OCI-LY7 (cell line): ENCODE measurements at regions not wholly inside any gene's neighbourhood (a gene's known extent, or its start where the extent isn't known, plus 50 kb on each side); places are given as distances from the start of the nearest gene placed in this dataset.

Source experiments
- BruUV-seq: library from RNA; stranded (reverse); fragments of 400-500 nt; replicated peaks from 2 replicates; lab custom pipeline; 2021; lab: Mats Ljungman, UMichigan
- CTCF ChIA-PET: fragments of 300-600 bp; sonication (Branson Sonifier 250); formaldehyde crosslinking; loops from one replicate; lab custom pipeline; 2022; ENCODE audit warnings: antibody characterized with exemption; ENCODE audit not compliant: unreplicated experiment; lab: Charles Lee
- POLR2A ChIA-PET: fragments of 300-600 bp; sonication (Branson Sonifier 250); formaldehyde crosslinking; loops from one replicate; lab custom pipeline; 2022; ENCODE audit warnings: antibody characterized with exemption; lab: Charles Lee
- DNase-seq: peaks from one replicate; pipeline ENCODE4 v3.0.0-alpha.2; 2015; ENCODE audit warnings: low spot score
- H2AFZ ChIP-seq: fragments of 200-600 bp; sonication (generic), shearing (Covaris generic); 2 replicates; pipeline ENCODE4 v1.6.1; 2014; ENCODE audit warnings: mild to moderate bottlenecking, antibody characterized with exemption, low read length, moderate library complexity
- H3K27ac ChIP-seq: fragments of 200-600 bp; sonication (generic); 2 replicates; pipeline ENCODE4 v1.5.1; 2014; ENCODE audit warnings: mixed run types, low read depth, mild to moderate bottlenecking, moderate library complexity, low read length, inconsistent platforms; ENCODE audit not compliant: poor library complexity, severe bottlenecking
- H3K36me3 ChIP-seq: fragments of 200-600 bp; sonication (generic); 2 replicates; pipeline ENCODE4 v1.6.1; 2014; ENCODE audit warnings: mild to moderate bottlenecking, antibody characterized with exemption, low read length, moderate library complexity, mixed read lengths; ENCODE audit not compliant: insufficient read depth
- H3K4me1 ChIP-seq: fragments of 200-600 bp; sonication (generic); 2 replicates; pipeline ENCODE4 v1.5.1; 2014; ENCODE audit warnings: mild to moderate bottlenecking, low read length; ENCODE audit not compliant: insufficient read depth, poor library complexity, severe bottlenecking
- H3K4me2 ChIP-seq: fragments of 200-600 bp; sonication (generic); 2 replicates; pipeline ENCODE4 v1.6.1; 2014; ENCODE audit warnings: mild to moderate bottlenecking, low read length
- H3K4me3 ChIP-seq: fragments of 200-600 bp; sonication (generic); 2 replicates; pipeline ENCODE4 v1.5.1; 2014; ENCODE audit warnings: mild to moderate bottlenecking, low read depth, low read length; ENCODE audit not compliant: poor library complexity, severe bottlenecking
- H3K79me2 ChIP-seq: fragments of 200-600 bp; sonication (generic); 2 replicates; pipeline ENCODE4 v1.6.1; 2016; ENCODE audit warnings: low read depth, mild to moderate bottlenecking, low read length, moderate library complexity, mixed read lengths; ENCODE audit not compliant: insufficient read depth
- H3K9me2 ChIP-seq: fragments of 200-600 bp; sonication (generic); 2 replicates; pipeline ENCODE4 v1.6.1; 2016; ENCODE audit warnings: mild to moderate bottlenecking, low read length, mixed read lengths; ENCODE audit not compliant: insufficient read depth
- H3K9me3 ChIP-seq: fragments of 200-600 bp; sonication (generic); 2 replicates; pipeline ENCODE4 v1.6.1; 2014; ENCODE audit warnings: mild to moderate bottlenecking, mixed run types, low read length, mixed read lengths
- H4K20me1 ChIP-seq: fragments of 200-600 bp; sonication (generic); 2 replicates; pipeline ENCODE4 v1.6.1; 2014; ENCODE audit warnings: mild to moderate bottlenecking, antibody characterized with exemption, low read length, moderate library complexity, mixed read lengths; ENCODE audit not compliant: insufficient read depth
- EZH2phosphoT487 ChIP-seq: fragments of 200-600 bp; sonication (generic); IDR thresholded peaks from 2 replicates; pipeline ENCODE4 v1.6.1; 2018; ENCODE audit warnings: low read depth, borderline replicate concordance, mild to moderate bottlenecking, mixed run types, antibody characterized with exemption, low read length, moderate library complexity, mixed read lengths
- intact Hi-C: fragments of 100-400 bp; cut with micrococcal nuclease; formaldehyde crosslinking; loops from one replicate; pipeline ENCODE4 v1.10.0; 2022; ENCODE audit not compliant: unreplicated experiment
- TF ChIP-seq, protein P1 (sequence below): fragments of 200-600 bp; sonication (generic); conservative IDR thresholded peaks from 2 replicates; pipeline ENCODE4 v1.5.1; 2014; ENCODE audit warnings: mild to moderate bottlenecking, antibody characterized with exemption, low read length, moderate library complexity, mixed read lengths

DNA sequence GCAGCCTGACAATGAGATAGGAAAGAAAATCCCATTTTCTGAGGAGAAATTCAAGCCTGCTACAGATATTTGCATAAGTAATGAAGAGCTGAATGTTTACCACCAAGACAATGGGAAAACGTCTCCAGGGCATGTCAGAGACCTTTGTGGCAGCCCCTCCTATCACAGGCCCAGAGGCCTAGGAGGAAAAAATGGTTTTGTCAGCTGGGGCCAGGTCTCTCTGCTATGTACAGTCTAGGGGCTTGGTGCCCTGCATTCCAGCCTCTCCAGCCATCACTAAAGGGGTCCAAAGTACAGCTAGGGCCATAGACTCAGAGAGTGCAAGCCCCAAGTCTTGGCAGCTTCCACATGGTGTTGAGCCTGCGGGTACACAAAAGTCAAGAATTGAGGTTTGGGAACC is 361.6 kb upstream of the ANXA10 start:
- ChIA-PET POLR2A (no interaction called here), CTCF (no interaction called here)
- H3K9me3 ChIP-seq = no peaks in the 10 kb centered on the region
- no peaks in the 10 kb centered on the region for H4K20me1 ChIP-seq
- H3K79me2 ChIP-seq = no peaks in the 10 kb centered on the region
- H3K27ac ChIP-seq = no peak overlapping the region
- BruUV-seq = no TSS peak
- H3K4me1 ChIP-seq = no peaks in the 10 kb centered on the region
- no peak for DNase-seq
- H3K9me2 ChIP-seq = no peaks in the 10 kb centered on the region
- H3K4me2 ChIP-seq = no peak overlapping the region
- H3K4me3 ChIP-seq = no peak overlapping the region
- TF ChIP-seq, protein P1, sequence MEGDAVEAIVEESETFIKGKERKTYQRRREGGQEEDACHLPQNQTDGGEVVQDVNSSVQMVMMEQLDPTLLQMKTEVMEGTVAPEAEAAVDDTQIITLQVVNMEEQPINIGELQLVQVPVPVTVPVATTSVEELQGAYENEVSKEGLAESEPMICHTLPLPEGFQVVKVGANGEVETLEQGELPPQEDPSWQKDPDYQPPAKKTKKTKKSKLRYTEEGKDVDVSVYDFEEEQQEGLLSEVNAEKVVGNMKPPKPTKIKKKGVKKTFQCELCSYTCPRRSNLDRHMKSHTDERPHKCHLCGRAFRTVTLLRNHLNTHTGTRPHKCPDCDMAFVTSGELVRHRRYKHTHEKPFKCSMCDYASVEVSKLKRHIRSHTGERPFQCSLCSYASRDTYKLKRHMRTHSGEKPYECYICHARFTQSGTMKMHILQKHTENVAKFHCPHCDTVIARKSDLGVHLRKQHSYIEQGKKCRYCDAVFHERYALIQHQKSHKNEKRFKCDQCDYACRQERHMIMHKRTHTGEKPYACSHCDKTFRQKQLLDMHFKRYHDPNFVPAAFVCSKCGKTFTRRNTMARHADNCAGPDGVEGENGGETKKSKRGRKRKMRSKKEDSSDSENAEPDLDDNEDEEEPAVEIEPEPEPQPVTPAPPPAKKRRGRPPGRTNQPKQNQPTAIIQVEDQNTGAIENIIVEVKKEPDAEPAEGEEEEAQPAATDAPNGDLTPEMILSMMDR = no peak
- H3K36me3 ChIP-seq = no peaks in the 10 kb centered on the region
- no peak overlapping the region for H2AFZ ChIP-seq
- intact Hi-C loops = no loop called here

DNA sequence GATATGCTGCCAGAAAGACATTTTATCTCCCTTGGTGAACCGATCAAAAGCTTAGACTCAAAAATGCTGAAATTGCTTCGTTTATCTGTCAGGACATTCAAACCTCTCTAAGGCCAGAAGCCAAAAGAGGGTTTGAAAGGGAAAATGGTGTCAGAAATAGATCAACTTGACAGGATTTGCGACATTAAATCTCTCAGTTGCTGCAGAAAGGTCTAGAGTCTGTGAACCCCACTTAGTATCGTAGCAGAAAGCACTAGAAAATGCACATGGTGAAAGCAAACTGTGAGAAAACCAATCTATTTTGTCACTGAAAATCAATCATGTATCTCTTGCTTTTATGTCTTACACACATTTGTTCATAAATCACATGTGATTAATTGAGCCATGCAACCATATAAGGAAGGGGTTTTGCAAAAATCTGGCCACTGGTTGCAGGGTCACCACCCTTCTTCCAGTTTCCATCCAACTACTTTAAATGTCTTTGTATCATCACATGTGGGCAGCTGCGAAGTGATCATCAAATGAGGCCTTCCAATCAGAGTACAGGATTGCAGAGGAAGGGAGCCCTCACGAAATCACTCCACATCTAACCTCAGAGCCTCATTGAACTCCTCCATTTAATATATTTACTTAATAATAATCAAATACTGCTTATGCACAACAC is 347.2 kb upstream of the ANXA10 start:
- Histone ChIP-seq H4K20me1 (no peaks in the 10 kb centered on the region), H3K36me3 (no peaks in the 10 kb centered on the region), H3K79me2 (no peaks in the 10 kb centered on the region), H3K9me3 (no peaks in the 10 kb centered on the region), H3K4me1 (no peaks in the 10 kb centered on the region), H3K27ac (no peak overlapping the region), H3K4me2 (no peak overlapping the region), H3K4me3 (no peak overlapping the region), H3K9me2 (no peaks in the 10 kb centered on the region), H2AFZ (no peak overlapping the region)
- POLR2A ChIA-PET = interaction anchor here (1.0 kb wide), 1 partner anchor 12 kb away, joined by 3 read pairs; no protein-coding TSS in a partner anchor
- intact Hi-C loops = no loop called here
- CTCF ChIA-PET = no interaction called here
- DNase-seq = no peak
- TF ChIP-seq, protein P1 = no peak
- no peak for TF ChIP-seq EZH2phosphoT487
- BruUV-seq = no TSS peak

DNA sequence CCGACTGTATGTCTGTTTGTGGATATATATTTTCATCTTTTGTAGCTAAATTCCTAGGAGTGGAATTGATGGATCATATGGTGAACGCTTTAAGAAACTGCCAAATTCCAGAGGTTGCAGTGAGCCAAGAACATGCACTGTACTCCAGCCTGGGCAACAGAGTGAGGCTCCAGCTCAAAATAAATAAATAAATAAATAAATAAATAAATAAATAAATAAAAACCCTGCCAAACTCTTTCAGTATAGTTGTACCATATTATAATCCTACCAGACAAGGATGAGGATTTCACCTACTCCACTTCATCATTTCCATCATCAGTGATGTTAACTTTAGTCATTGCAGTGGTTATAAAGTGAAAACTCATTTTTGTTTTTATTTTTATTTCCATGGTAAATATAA is 325.1 kb upstream of the ANXA10 start:
- Histone ChIP-seq H3K79me2 (no peaks in the 10 kb centered on the region), H3K9me3 (no peaks in the 10 kb centered on the region), H3K27ac (no peak overlapping the region), H2AFZ (no peak overlapping the region), H3K4me2 (no peak overlapping the region), H4K20me1 (no peaks in the 10 kb centered on the region), H3K36me3 (no peaks in the 10 kb centered on the region), H3K4me3 (no peak overlapping the region), H3K9me2 (no peaks in the 10 kb centered on the region), H3K4me1 (no peaks in the 10 kb centered on the region)
- ChIA-PET CTCF (no interaction called here), POLR2A (no interaction called here)
- no TSS peak for BruUV-seq
- DNase-seq = no peak
- no peak for TF ChIP-seq EZH2phosphoT487
- TF ChIP-seq, protein P1 = no peak
- intact Hi-C loops = no loop called here
